NCI-H146 treated with DMSO at 0.1 percent for 48 hours (cell line): ENCODE measurements at regions not wholly inside any gene's neighbourhood (a gene's known extent, or its start where the extent isn't known, plus 50 kb on each side); places are given as distances from the start of the nearest gene placed in this dataset.
"Not testable (repeated sequence)": the region's sequence is repeated elsewhere in the genome, so short reads cannot be mapped to it uniquely, and the experiment has no call there.

Experiments used
- DNase-seq: peaks from one replicate; lab custom pipeline; 2025; ENCODE audit not compliant: unreplicated experiment; lab: John Stamatoyannopoulos, UW

GRCh38 chr13:76829572-76830327, 56.5 kb downstream of the KCTD12 start:
- DNase-seq = no peak

GRCh38 chr13:76828316-76828741, 57.9 kb downstream of the KCTD12 start:
- peak; percentile 41 for DNase-seq

- DNase-seq = no peak
These were observed 59.7 kb downstream of the KCTD12 start for GRCh38 chr13:76826527-76826926.

GRCh38 chr13:76825430-76825829, 60.8 kb downstream of the KCTD12 start:
- no peak for DNase-seq

GRCh38 chr13:76823969-76824368, 62.2 kb downstream of the KCTD12 start:
- no peak for DNase-seq

- DNase-seq = no peak
These were observed 63.4 kb downstream of the KCTD12 start for GRCh38 chr13:76822698-76823267.

GRCh38 chr13:76821222-76821621, 65.0 kb downstream of the KCTD12 start:
- DNase-seq = not testable (repeated sequence)

GRCh38 chr13:76820759-76821158, 65.4 kb downstream of the KCTD12 start:
- no peak for DNase-seq

GRCh38 chr13:76816394-76816793, 69.8 kb downstream of the KCTD12 start:
- DNase-seq = peak; percentile 92

- DNase-seq = no peak
These were observed 70.9 kb downstream of the KCTD12 start for GRCh38 chr13:76815344-76815743.

GRCh38 chr13:76813891-76814290, 72.3 kb downstream of the KCTD12 start:
- DNase-seq = peak; percentile 15

GRCh38 chr13:76813000-76813691, 73.1 kb downstream of the KCTD12 start:
- no peak for DNase-seq

GRCh38 chr13:76812206-76812897, 73.9 kb downstream of the KCTD12 start:
- no peak for DNase-seq

GRCh38 chr13:76809389-76809788, 76.8 kb downstream of the KCTD12 start:
- DNase-seq = no peak

GRCh38 chr13:76808927-76809326, 77.3 kb downstream of the KCTD12 start:
- no peak for DNase-seq

- DNase-seq = no peak
These were observed 81.4 kb downstream of the KCTD12 start for GRCh38 chr13:76804801-76805200.

- no peak for DNase-seq
These were observed 82.4 kb downstream of the KCTD12 start for GRCh38 chr13:76803831-76804230.

GRCh38 chr13:76800943-76801342, 85.3 kb downstream of the KCTD12 start:
- no peak for DNase-seq

- peak; percentile 89 for DNase-seq
These were observed 86.5 kb downstream of the KCTD12 start for GRCh38 chr13:76799696-76800095.

GRCh38 chr13:76798037-76798436, 88.2 kb downstream of the KCTD12 start:
- DNase-seq = peak; percentile 65

- no peak for DNase-seq
These were observed 88.8 kb downstream of the KCTD12 start for GRCh38 chr13:76797361-76797760.

GRCh38 chr13:76796851-76797250, 89.4 kb downstream of the KCTD12 start:
- DNase-seq = peak; percentile 35
